Osteoblast (primary cell): ENCODE measurements at regions not wholly inside any gene's neighbourhood (a gene's known extent, or its start where the extent isn't known, plus 50 kb on each side); places are given as distances from the start of the nearest gene placed in this dataset.

Source experiments
- DNase-seq: peaks from one replicate; pipeline ENCODE4 v3.0.0; 2011; ENCODE audit warnings: low spot score, mixed read lengths; ENCODE audit not compliant: insufficient read length; ENCODE audit errors: missing footprints
- H2AFZ ChIP-seq: 2 replicates; pipeline ENCODE4 v1.6.0; 2011; ENCODE audit warnings: mild to moderate bottlenecking, low read length
- H3K27ac ChIP-seq: 2 replicates; pipeline ENCODE4 v1.5.1; 2011; ENCODE audit warnings: mild to moderate bottlenecking, low read depth, low read length, moderate library complexity
- H3K27me3 ChIP-seq: 2 replicates; pipeline ENCODE4 v1.6.0; 2012; ENCODE audit warnings: mild to moderate bottlenecking, control low read depth, inconsistent platforms, low read length, moderate library complexity; ENCODE audit not compliant: insufficient read depth
- H3K36me3 ChIP-seq: 2 replicates; pipeline ENCODE4 v1.5.1; 2011; ENCODE audit warnings: mild to moderate bottlenecking, low read length, control low read depth, moderate library complexity; ENCODE audit not compliant: insufficient read depth
- H3K4me1 ChIP-seq: 2 replicates; pipeline ENCODE4 v1.5.1; 2011; ENCODE audit warnings: mild to moderate bottlenecking, low read length, control low read depth, moderate library complexity; ENCODE audit not compliant: insufficient read depth
- H3K4me2 ChIP-seq: 2 replicates; pipeline ENCODE4 v1.6.0; 2011; ENCODE audit warnings: mild to moderate bottlenecking, low read length; ENCODE audit not compliant: insufficient read depth
- H3K4me3 ChIP-seq: fragments of 200-600 bp; sonication (generic); 3 replicates; pipeline ENCODE4 v1.5.1; 2012; ENCODE audit warnings: mild to moderate bottlenecking, low read length, inconsistent platforms; ENCODE audit not compliant: insufficient read depth
- H3K79me2 ChIP-seq: 2 replicates; pipeline ENCODE4 v1.6.0; 2012; ENCODE audit warnings: mild to moderate bottlenecking, low read length, control low read depth, inconsistent platforms; ENCODE audit not compliant: insufficient read depth
- H3K9me3 ChIP-seq: 2 replicates; pipeline ENCODE4 v1.5.1; 2011; ENCODE audit warnings: low read depth, low read length, control low read depth
- H4K20me1 ChIP-seq: 2 replicates; pipeline ENCODE4 v1.6.0; 2012; ENCODE audit warnings: mild to moderate bottlenecking, low read length, control low read depth; ENCODE audit not compliant: insufficient read depth
- CTCF ChIP-seq: IDR thresholded peaks from 2 replicates; pipeline ENCODE4 v1.5.1; 2011; ENCODE audit warnings: mild to moderate bottlenecking, low read depth, low read length, moderate library complexity; ENCODE audit errors: extremely low read depth

- Histone ChIP-seq H3K27ac (no peak overlapping the region), H3K4me3 (no peak overlapping the region), H2AFZ (no peak overlapping the region), H3K27me3 (no peaks in the 10 kb centered on the region), H3K9me3 (no peaks in the 10 kb centered on the region), H3K4me2 (no peak overlapping the region), H3K4me1 (no peaks in the 10 kb centered on the region), H3K79me2 (no peaks in the 10 kb centered on the region), H3K36me3 (no peaks in the 10 kb centered on the region), H4K20me1 (no peaks in the 10 kb centered on the region)
- no peak for DNase-seq
- no peak for TF ChIP-seq CTCF
Observed at GRCh38 chr11:25597696-25598095, 734.2 kb upstream of the ANO3 start.

GRCh38 chr11:25602149-25602548 is 729.8 kb upstream of the ANO3 start:
- no peaks in the 10 kb centered on the region for H3K36me3 ChIP-seq
- H3K79me2 ChIP-seq = no peaks in the 10 kb centered on the region
- H3K4me2 ChIP-seq = no peak overlapping the region
- peaks cover 3% of the 10 kb centered on the region for H3K9me3 ChIP-seq
- H3K4me3 ChIP-seq = no peak overlapping the region
- H3K4me1 ChIP-seq = no peaks in the 10 kb centered on the region
- TF ChIP-seq CTCF = no peak
- no peak overlapping the region for H2AFZ ChIP-seq
- no peaks in the 10 kb centered on the region for H3K27me3 ChIP-seq
- DNase-seq = no peak
- H3K27ac ChIP-seq = no peak overlapping the region
- H4K20me1 ChIP-seq = no peaks in the 10 kb centered on the region

GRCh38 chr11:25602959-25603358 is 729.0 kb upstream of the ANO3 start:
- no peak overlapping the region for H3K27ac ChIP-seq
- no peaks in the 10 kb centered on the region for H3K27me3 ChIP-seq

GRCh38 chr11:25612806-25613205 is 719.1 kb upstream of the ANO3 start:
- Histone ChIP-seq H2AFZ (no peak overlapping the region), H3K27me3 (no peaks in the 10 kb centered on the region), H4K20me1 (no peaks in the 10 kb centered on the region), H3K4me3 (no peak overlapping the region), H3K36me3 (no peaks in the 10 kb centered on the region), H3K9me3 (peaks cover 4% of the 10 kb centered on the region), H3K27ac (no peak overlapping the region), H3K79me2 (no peaks in the 10 kb centered on the region), H3K4me2 (no peak overlapping the region), H3K4me1 (no peaks in the 10 kb centered on the region)
- TF ChIP-seq CTCF = no peak
- no peak for DNase-seq

More at GRCh38 chr11:25602959-25603358, 729.0 kb upstream of the ANO3 start:
- Histone ChIP-seq H4K20me1 (no peaks in the 10 kb centered on the region), H3K36me3 (no peaks in the 10 kb centered on the region), H3K79me2 (no peaks in the 10 kb centered on the region), H3K4me1 (no peaks in the 10 kb centered on the region), H3K9me3 (peaks cover 3% of the 10 kb centered on the region), H2AFZ (no peak overlapping the region), H3K4me2 (no peak overlapping the region), H3K4me3 (no peak overlapping the region)
- TF ChIP-seq CTCF = no peak
- DNase-seq = no peak
